Tibial artery (tissue), 4 donors: ENCODE measurements at regions not wholly inside any gene's neighbourhood (a gene's known extent, or its start where the extent isn't known, plus 50 kb on each side); places are given as distances from the start of the nearest gene placed in this dataset.

Experiments used
- DNase-seq, 2 donors: peaks; one replicate each; pipeline ENCODE4 v3.0.0-alpha.2; 2019
- H3K27ac ChIP-seq, 2 donors: fragments of 200-600 bp; sonication (generic) in 1 of 2; 1 replicate in 1 of 2; 2 replicates in 1 of 2; pipeline ENCODE4 v1.5.1; 2018 to 2019; ENCODE audit warnings: mild to moderate bottlenecking in 1 of 2
- H3K27me3 ChIP-seq, 2 donors: fragments of 200-600 bp; sonication (generic) in 1 of 2; one replicate each; pipeline versions ENCODE4 v1.5.1 to v1.6.0; 2016 to 2019
- H3K36me3 ChIP-seq, 3 donors: fragments of 200-600 bp; sonication (generic) in 2 of 3; one replicate each; pipeline ENCODE4 v1.5.1; 2016 to 2019; ENCODE audit warnings: mild to moderate bottlenecking in 2 of 3
- H3K4me1 ChIP-seq, 4 donors: fragments of 200-600 bp; sonication (generic) in 2 of 4; 1 replicate in 3 of 4; 2 replicates in 1 of 4; pipeline ENCODE4 v1.5.1; 2016 to 2019
- H3K4me3 ChIP-seq, 2 donors: fragments of 200-600 bp; sonication (generic) in 1 of 2; 1 replicate in 1 of 2; 2 replicates in 1 of 2; pipeline ENCODE4 v1.5.1; 2018 to 2019; ENCODE audit warnings: mild to moderate bottlenecking in 2 of 2
- H3K9me3 ChIP-seq, 3 donors: fragments of 200-600 bp; sonication (generic) in 1 of 3; one replicate each; pipeline ENCODE4 v1.5.1; 2016 to 2019
- intact Hi-C: fragments of 100-400 bp; cut with DNase I; formaldehyde crosslinking; loops from one replicate; pipeline ENCODE4 v1.15.0; 2023; ENCODE audit warnings: low total_unique reads
- TF ChIP-seq, protein P1 (sequence below), 2 experiments: fragments of 200-600 bp in 1 of 2; fragments of 450-650 bp in 1 of 2; IDR thresholded peaks; one replicate each; pipeline ENCODE4 v1.5.1; 2017 to 2019; ENCODE audit warnings: antibody characterized with exemption in 2 of 2, mild to moderate bottlenecking in 1 of 2, moderate library complexity in 1 of 2

DNA sequence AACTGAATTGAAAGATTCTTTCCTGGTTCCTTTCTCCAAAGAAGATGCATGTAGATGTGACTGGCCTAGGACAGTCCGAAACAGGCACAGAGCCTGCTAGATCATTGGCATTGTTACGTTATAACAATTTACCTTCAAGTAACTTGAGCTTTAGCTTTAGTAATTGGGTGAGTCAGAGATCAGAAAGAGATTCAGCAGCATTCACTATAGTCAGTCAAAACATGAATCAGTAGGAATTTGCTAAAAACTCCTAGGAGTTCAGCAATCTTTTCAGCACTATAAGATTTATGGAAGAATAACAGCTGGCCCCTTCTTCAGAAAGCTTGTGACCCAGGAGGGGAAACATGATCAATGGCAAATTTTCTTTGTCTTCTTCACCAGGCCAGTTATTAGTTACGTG lies 281.7 kb upstream of the PRDM1 start:
- DNase-seq = no peak
- intact Hi-C loops = no loop called here

DNA sequence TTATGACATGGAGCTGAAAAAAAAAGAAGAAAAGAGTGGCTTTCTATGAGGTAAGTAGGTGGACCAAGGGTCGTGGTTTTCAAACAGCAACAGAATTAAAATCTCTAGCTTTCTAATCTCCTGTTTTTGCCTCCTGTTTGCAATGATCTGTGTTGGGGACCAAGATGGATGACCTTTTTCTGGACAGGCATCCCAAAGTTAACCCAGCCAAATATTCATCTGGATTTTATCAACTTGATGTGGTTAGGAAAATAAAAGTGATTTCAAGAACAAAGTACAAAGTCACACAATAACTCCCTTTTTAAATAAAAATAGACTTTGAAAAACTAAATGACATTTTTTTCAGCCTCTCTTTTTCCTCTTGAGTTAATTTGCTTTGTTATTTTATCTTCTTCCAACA lies 282.1 kb upstream of the PRDM1 start:
- Histone ChIP-seq H3K4me1 (peaks cover 0 to 3% (median 0%) of the 10 kb centered on the region in 4 donors), H3K36me3 (no peaks in the 10 kb centered on the region), H3K27me3 (no peaks in the 10 kb centered on the region), H3K4me3 (no peak overlapping the region), H3K27ac (no peak overlapping the region), H3K9me3 (no peaks in the 10 kb centered on the region)
- no peak for DNase-seq
- TF ChIP-seq, protein P1, sequence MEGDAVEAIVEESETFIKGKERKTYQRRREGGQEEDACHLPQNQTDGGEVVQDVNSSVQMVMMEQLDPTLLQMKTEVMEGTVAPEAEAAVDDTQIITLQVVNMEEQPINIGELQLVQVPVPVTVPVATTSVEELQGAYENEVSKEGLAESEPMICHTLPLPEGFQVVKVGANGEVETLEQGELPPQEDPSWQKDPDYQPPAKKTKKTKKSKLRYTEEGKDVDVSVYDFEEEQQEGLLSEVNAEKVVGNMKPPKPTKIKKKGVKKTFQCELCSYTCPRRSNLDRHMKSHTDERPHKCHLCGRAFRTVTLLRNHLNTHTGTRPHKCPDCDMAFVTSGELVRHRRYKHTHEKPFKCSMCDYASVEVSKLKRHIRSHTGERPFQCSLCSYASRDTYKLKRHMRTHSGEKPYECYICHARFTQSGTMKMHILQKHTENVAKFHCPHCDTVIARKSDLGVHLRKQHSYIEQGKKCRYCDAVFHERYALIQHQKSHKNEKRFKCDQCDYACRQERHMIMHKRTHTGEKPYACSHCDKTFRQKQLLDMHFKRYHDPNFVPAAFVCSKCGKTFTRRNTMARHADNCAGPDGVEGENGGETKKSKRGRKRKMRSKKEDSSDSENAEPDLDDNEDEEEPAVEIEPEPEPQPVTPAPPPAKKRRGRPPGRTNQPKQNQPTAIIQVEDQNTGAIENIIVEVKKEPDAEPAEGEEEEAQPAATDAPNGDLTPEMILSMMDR (IDR thresholded peaks at IDR 0.05) = no peak
- intact Hi-C loops = no loop called here

More for the DNA sequence above, 281.7 kb upstream of the PRDM1 start:
- Histone ChIP-seq H3K4me3 (no peak overlapping the region), H3K36me3 (no peaks in the 10 kb centered on the region), H3K27ac (no peak overlapping the region), H3K9me3 (no peaks in the 10 kb centered on the region), H3K27me3 (no peaks in the 10 kb centered on the region), H3K4me1 (no peaks in the 10 kb centered on the region)
- TF ChIP-seq, protein P1 (IDR thresholded peaks at IDR 0.05) = no peak

DNA sequence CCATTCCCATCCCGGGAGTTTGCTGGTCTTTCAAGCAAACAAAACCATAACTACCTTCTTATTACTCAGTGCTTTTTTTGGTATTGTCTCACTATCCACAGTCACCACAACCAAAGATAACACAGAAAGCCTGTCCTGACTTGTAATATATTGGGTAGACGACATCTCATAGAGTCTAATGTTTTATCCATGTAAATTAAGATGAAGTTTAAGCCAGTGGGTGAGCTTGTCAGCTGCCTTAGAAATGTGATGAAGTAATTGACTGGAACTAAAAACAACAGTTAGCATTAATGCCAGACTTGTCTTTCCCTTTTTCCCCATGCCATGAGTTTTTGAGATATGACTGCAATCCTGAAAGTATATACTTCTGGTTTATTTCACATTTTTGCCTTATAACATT lies 282.7 kb upstream of the PRDM1 start:
- H3K27ac ChIP-seq = no peak overlapping the region
- TF ChIP-seq, protein P1 (IDR thresholded peaks at IDR 0.05) = no peak
- H3K4me3 ChIP-seq = no peak overlapping the region
- H3K27me3 ChIP-seq = no peaks in the 10 kb centered on the region
- peaks cover 0 to 3% (median 0%) of the 10 kb centered on the region in 4 donors for H3K4me1 ChIP-seq
- DNase-seq = no peak
- no peaks in the 10 kb centered on the region for H3K36me3 ChIP-seq
- intact Hi-C loops = no loop called here
- no peaks in the 10 kb centered on the region for H3K9me3 ChIP-seq

- no peaks in the 10 kb centered on the region for H3K27me3 ChIP-seq
- DNase-seq = no peak
- H3K9me3 ChIP-seq = no peaks in the 10 kb centered on the region
- no peak overlapping the region for H3K4me3 ChIP-seq
- peaks cover 0 to 3% (median 0%) of the 10 kb centered on the region in 4 donors for H3K4me1 ChIP-seq
- no peak overlapping the region for H3K27ac ChIP-seq
- intact Hi-C loops = no loop called here
- TF ChIP-seq, protein P1 (IDR thresholded peaks at IDR 0.05) = no peak
- H3K36me3 ChIP-seq = no peaks in the 10 kb centered on the region
Observed at GRCh38 chr6:105802703-105803102, 283.4 kb upstream of the PRDM1 start.

GRCh38 chr6:105800871-105801270 lies 285.3 kb upstream of the PRDM1 start:
- no peak overlapping the region for H3K4me3 ChIP-seq
- peaks cover 0 to 3% (median 0%) of the 10 kb centered on the region in 4 donors for H3K4me1 ChIP-seq
- H3K27ac ChIP-seq = no peak overlapping the region
- H3K36me3 ChIP-seq = no peaks in the 10 kb centered on the region
- no peak for DNase-seq
- no peaks in the 10 kb centered on the region for H3K9me3 ChIP-seq
- no peaks in the 10 kb centered on the region for H3K27me3 ChIP-seq
- intact Hi-C loops = no loop called here
- TF ChIP-seq, protein P1 (IDR thresholded peaks at IDR 0.05) = no peak

DNA sequence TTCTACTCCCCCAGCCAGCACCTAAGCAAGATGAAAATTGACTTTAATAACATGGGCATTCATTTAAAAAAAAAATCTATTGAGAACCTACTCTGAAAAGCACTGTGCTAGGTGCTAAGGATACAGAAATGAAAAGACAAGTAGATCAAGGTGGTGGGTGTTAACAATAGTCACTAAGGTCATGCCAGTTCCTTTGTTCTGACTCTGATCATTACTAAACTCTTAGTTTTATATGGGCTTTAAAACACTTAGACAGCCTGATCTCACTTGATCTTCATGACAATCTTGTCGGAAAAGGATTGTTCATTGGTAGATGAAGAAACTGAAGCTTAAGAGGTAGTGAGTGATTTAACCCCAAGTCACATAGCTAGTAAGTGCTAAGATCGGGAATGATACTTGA lies 285.7 kb upstream of the PRDM1 start:
- peaks cover 0 to 3% (median 0%) of the 10 kb centered on the region in 4 donors for H3K4me1 ChIP-seq
- intact Hi-C loops = no loop called here
- H3K36me3 ChIP-seq = no peaks in the 10 kb centered on the region

More for the DNA sequence above, 285.7 kb upstream of the PRDM1 start:
- Histone ChIP-seq H3K27ac (no peak overlapping the region), H3K27me3 (no peaks in the 10 kb centered on the region), H3K4me3 (no peak overlapping the region), H3K9me3 (no peaks in the 10 kb centered on the region)
- TF ChIP-seq, protein P1 (IDR thresholded peaks at IDR 0.05) = no peak
- no peak for DNase-seq
